ENCODE measurements at regions not wholly inside any gene's neighbourhood (a gene's known extent, or its start where the extent isn't known, plus 50 kb on each side); places are given as distances from the start of the nearest gene placed in this dataset.

DNA sequence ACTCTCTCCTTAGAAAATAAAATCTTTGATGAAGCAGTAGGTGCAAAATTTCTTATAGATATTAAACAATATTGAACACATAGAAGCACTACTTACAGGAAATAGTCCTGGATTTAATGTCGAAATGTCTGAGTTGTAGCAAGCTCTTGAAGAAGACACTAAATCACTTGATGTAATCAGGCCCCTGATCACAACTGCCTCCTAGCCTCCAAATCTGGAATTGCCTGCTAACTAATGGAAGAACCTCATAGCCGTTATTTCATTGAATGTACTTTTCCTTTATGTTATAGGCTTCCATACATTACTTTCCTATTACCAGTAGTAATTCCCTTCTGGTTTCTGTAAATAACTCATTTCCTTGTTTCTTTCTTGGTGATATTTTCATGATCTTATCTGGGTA is 675.7 kb upstream of the CHRM3 start:
- Mint-ChIP-seq H3K9me3 (no peaks in the 10 kb centered on the region), H3K4me3 (no peak overlapping the region), H3K36me3 (no peaks in the 10 kb centered on the region), H3K4me1 (no peaks in the 10 kb centered on the region), H3K27ac (no peak overlapping the region), H3K27me3 (ENCODE audit: low read depth) (no peaks in the 10 kb centered on the region)
- ATAC-seq: peak; percentile 60
- peak; percentile 15 for DNase-seq (ENCODE audit: low spot score)
- TF ChIP-seq, protein P1, sequence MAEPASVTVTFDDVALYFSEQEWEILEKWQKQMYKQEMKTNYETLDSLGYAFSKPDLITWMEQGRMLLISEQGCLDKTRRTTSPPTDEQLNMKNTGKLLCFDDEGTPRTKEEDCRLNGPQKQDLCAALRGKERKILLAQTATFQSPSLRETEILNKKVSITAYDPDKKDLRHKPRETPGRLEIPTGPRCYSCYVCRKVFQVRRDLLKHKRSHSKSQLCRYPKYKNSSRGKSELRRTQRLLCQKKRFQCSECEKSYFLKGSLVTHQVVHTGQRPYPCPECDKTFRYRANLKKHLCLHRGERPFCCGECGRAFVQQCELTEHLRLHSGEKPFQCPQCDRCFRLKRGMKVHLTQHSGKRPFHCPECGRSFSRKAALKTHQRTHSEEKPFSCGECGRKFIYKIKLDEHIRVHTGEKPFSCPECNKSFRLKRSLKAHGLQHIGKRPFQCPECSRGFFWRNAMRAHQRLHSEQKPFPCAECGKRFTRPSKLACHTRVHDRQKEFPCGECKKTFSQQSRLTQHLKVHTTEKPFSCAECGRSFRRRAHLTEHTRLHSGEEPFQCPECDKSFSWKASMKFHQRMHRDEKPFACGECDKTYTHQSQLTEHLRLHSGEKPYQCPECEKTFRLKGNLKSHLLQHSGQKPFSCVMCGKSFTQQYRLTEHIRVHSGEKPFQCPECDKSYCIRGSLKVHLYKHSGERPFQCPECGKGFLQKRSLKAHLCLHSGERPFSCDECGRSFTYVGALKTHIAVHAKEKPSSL (CRISPR knock-in tag; conservative IDR thresholded peaks at IDR 0.05): no peak
- TF ChIP-seq CREM (CRISPR knock-in tag; IDR thresholded peaks at IDR 0.05) (no peak), NFATC4 (CRISPR knock-in tag; IDR thresholded peaks at IDR 0.05) (no peak), ZNF317 (CRISPR knock-in tag; IDR thresholded peaks at IDR 0.05; ENCODE audit: borderline replicate concordance, low read depth) (no peak), ZNF671 (CRISPR knock-in tag; IDR thresholded peaks at IDR 0.05) (no peak), SP1 (CRISPR knock-in tag; conservative IDR thresholded peaks at IDR 0.05) (no peak), KAT7 (CRISPR knock-in tag; IDR thresholded peaks at IDR 0.05; ENCODE audit: borderline replicate concordance) (no peak), ZNF121 (CRISPR knock-in tag; IDR thresholded peaks at IDR 0.05) (no peak), MXD4 (CRISPR knock-in tag; IDR thresholded peaks at IDR 0.05; ENCODE audit: borderline replicate concordance) (no peak), CBFB (CRISPR knock-in tag; IDR thresholded peaks at IDR 0.05; ENCODE audit: low read depth) (no peak), CREB1 (CRISPR knock-in tag; IDR thresholded peaks at IDR 0.05) (no peak), TEAD4 (CRISPR knock-in tag; IDR thresholded peaks at IDR 0.05) (no peak)
- TF ChIP-seq, protein P2, sequence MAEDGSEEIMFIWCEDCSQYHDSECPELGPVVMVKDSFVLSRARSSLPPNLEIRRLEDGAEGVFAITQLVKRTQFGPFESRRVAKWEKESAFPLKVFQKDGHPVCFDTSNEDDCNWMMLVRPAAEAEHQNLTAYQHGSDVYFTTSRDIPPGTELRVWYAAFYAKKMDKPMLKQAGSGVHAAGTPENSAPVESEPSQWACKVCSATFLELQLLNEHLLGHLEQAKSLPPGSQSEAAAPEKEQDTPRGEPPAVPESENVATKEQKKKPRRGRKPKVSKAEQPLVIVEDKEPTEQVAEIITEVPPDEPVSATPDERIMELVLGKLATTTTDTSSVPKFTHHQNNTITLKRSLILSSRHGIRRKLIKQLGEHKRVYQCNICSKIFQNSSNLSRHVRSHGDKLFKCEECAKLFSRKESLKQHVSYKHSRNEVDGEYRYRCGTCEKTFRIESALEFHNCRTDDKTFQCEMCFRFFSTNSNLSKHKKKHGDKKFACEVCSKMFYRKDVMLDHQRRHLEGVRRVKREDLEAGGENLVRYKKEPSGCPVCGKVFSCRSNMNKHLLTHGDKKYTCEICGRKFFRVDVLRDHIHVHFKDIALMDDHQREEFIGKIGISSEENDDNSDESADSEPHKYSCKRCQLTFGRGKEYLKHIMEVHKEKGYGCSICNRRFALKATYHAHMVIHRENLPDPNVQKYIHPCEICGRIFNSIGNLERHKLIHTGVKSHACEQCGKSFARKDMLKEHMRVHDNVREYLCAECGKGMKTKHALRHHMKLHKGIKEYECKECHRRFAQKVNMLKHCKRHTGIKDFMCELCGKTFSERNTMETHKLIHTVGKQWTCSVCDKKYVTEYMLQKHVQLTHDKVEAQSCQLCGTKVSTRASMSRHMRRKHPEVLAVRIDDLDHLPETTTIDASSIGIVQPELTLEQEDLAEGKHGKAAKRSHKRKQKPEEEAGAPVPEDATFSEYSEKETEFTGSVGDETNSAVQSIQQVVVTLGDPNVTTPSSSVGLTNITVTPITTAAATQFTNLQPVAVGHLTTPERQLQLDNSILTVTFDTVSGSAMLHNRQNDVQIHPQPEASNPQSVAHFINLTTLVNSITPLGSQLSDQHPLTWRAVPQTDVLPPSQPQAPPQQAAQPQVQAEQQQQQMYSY (CRISPR knock-in tag; IDR thresholded peaks at IDR 0.05): no peak
- TF ChIP-seq, protein P3, sequence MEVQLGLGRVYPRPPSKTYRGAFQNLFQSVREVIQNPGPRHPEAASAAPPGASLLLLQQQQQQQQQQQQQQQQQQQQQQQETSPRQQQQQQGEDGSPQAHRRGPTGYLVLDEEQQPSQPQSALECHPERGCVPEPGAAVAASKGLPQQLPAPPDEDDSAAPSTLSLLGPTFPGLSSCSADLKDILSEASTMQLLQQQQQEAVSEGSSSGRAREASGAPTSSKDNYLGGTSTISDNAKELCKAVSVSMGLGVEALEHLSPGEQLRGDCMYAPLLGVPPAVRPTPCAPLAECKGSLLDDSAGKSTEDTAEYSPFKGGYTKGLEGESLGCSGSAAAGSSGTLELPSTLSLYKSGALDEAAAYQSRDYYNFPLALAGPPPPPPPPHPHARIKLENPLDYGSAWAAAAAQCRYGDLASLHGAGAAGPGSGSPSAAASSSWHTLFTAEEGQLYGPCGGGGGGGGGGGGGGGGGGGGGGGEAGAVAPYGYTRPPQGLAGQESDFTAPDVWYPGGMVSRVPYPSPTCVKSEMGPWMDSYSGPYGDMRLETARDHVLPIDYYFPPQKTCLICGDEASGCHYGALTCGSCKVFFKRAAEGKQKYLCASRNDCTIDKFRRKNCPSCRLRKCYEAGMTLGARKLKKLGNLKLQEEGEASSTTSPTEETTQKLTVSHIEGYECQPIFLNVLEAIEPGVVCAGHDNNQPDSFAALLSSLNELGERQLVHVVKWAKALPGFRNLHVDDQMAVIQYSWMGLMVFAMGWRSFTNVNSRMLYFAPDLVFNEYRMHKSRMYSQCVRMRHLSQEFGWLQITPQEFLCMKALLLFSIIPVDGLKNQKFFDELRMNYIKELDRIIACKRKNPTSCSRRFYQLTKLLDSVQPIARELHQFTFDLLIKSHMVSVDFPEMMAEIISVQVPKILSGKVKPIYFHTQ (CRISPR knock-in tag; IDR thresholded peaks at IDR 0.05): no peak
- TF ChIP-seq, protein P4, sequence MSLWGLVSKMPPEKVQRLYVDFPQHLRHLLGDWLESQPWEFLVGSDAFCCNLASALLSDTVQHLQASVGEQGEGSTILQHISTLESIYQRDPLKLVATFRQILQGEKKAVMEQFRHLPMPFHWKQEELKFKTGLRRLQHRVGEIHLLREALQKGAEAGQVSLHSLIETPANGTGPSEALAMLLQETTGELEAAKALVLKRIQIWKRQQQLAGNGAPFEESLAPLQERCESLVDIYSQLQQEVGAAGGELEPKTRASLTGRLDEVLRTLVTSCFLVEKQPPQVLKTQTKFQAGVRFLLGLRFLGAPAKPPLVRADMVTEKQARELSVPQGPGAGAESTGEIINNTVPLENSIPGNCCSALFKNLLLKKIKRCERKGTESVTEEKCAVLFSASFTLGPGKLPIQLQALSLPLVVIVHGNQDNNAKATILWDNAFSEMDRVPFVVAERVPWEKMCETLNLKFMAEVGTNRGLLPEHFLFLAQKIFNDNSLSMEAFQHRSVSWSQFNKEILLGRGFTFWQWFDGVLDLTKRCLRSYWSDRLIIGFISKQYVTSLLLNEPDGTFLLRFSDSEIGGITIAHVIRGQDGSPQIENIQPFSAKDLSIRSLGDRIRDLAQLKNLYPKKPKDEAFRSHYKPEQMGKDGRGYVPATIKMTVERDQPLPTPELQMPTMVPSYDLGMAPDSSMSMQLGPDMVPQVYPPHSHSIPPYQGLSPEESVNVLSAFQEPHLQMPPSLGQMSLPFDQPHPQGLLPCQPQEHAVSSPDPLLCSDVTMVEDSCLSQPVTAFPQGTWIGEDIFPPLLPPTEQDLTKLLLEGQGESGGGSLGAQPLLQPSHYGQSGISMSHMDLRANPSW (CRISPR knock-in tag; conservative IDR thresholded peaks at IDR 0.05; ENCODE audit: low read depth): no peak
- TF ChIP-seq, protein P5, sequence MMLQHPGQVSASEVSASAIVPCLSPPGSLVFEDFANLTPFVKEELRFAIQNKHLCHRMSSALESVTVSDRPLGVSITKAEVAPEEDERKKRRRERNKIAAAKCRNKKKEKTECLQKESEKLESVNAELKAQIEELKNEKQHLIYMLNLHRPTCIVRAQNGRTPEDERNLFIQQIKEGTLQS (CRISPR knock-in tag; conservative IDR thresholded peaks at IDR 0.05): no peak
- TF ChIP-seq, protein P6, sequence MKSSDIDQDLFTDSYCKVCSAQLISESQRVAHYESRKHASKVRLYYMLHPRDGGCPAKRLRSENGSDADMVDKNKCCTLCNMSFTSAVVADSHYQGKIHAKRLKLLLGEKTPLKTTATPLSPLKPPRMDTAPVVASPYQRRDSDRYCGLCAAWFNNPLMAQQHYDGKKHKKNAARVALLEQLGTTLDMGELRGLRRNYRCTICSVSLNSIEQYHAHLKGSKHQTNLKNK (CRISPR knock-in tag; IDR thresholded peaks at IDR 0.05): no peak
- TF ChIP-seq, protein P7, sequence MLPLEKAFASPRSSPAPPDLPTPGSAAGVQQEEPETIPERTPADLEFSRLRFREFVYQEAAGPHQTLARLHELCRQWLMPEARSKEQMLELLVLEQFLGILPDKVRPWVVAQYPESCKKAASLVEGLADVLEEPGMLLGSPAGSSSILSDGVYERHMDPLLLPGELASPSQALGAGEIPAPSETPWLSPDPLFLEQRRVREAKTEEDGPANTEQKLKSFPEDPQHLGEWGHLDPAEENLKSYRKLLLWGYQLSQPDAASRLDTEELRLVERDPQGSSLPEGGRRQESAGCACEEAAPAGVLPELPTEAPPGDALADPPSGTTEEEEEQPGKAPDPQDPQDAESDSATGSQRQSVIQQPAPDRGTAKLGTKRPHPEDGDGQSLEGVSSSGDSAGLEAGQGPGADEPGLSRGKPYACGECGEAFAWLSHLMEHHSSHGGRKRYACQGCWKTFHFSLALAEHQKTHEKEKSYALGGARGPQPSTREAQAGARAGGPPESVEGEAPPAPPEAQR (CRISPR knock-in tag; IDR thresholded peaks at IDR 0.05): no peak
- TF ChIP-seq, protein P8, sequence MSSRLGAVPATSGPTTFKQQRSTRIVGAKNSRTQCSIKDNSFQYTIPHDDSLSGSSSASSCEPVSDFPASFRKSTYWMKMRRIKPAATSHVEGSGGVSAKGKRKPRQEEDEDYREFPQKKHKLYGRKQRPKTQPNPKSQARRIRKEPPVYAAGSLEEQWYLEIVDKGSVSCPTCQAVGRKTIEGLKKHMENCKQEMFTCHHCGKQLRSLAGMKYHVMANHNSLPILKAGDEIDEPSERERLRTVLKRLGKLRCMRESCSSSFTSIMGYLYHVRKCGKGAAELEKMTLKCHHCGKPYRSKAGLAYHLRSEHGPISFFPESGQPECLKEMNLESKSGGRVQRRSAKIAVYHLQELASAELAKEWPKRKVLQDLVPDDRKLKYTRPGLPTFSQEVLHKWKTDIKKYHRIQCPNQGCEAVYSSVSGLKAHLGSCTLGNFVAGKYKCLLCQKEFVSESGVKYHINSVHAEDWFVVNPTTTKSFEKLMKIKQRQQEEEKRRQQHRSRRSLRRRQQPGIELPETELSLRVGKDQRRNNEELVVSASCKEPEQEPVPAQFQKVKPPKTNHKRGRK (CRISPR knock-in tag; IDR thresholded peaks at IDR 0.05; ENCODE audit: borderline replicate concordance): no peak
- POLR2A ChIA-PET: no interaction called here
- CTCF ChIA-PET: interaction anchor here (0.7 to 2.4 kb wide), 3 partner anchors 28 to 846 kb away, joined by 3 to 7 read pairs (median 5); no protein-coding TSS in a partner anchor
